Natural killer cell (primary cell): ENCODE measurements at regions not wholly inside any gene's neighbourhood (a gene's known extent, or its start where the extent isn't known, plus 50 kb on each side); places are given as distances from the start of the nearest gene placed in this dataset.

ENCODE experiments used
- ATAC-seq, 3 donors: fragments of 150-1000 bp in 2 of 3; fragments of 200-7000 bp in 1 of 3; cut with Tn5 transposase; 1 replicate in 1 of 3; 2 replicates in 2 of 3; pipeline ENCODE4 v1.10.0; 2021; ENCODE audit warnings: mild to moderate bottlenecking in 2 of 3, moderate library complexity in 2 of 3
- DNase-seq, 2 donors: peaks; one replicate each; pipeline versions ENCODE4 v3.0.0 to v3.0.0-alpha.2; 2013 to 2021; ENCODE audit warnings: mixed read lengths in 1 of 2
- H3K27ac ChIP-seq: one replicate; pipeline ENCODE4 v1.5.1; 2013; ENCODE audit warnings: mild to moderate bottlenecking, low read length
- H3K27me3 ChIP-seq: one replicate; pipeline ENCODE4 v1.6.1; 2013; ENCODE audit warnings: low read length; ENCODE audit not compliant: control insufficient read depth, insufficient read depth
- H3K36me3 ChIP-seq: one replicate; pipeline ENCODE4 v1.6.1; 2013; ENCODE audit warnings: low read length; ENCODE audit not compliant: control insufficient read depth, insufficient read depth
- H3K4me1 ChIP-seq: one replicate; pipeline ENCODE4 v1.6.1; 2013; ENCODE audit warnings: low read length; ENCODE audit not compliant: control insufficient read depth, insufficient read depth
- H3K4me3 ChIP-seq: one replicate; pipeline ENCODE4 v1.5.1; 2013; ENCODE audit warnings: low read length
- H3K9me3 ChIP-seq: one replicate; pipeline ENCODE4 v1.6.1; 2013; ENCODE audit warnings: low read length; ENCODE audit not compliant: control insufficient read depth, insufficient read depth
- H3K27ac Mint-ChIP-seq, 2 donors: one replicate each; pipeline ENCODE4 v1.8.0; 2022; ENCODE audit warnings: mild to moderate bottlenecking in 2 of 2, mixed read lengths in 2 of 2, moderate library complexity in 1 of 2
- H3K27me3 Mint-ChIP-seq, 2 donors: one replicate each; pipeline ENCODE4 v1.8.0; 2022; ENCODE audit warnings: low read depth in 2 of 2, mixed read lengths in 2 of 2
- H3K36me3 Mint-ChIP-seq: one replicate; pipeline ENCODE4 v1.8.0; 2022; ENCODE audit warnings: mixed read lengths
- H3K4me1 Mint-ChIP-seq, 2 donors: one replicate each; pipeline ENCODE4 v1.8.0; 2022; ENCODE audit warnings: mixed read lengths in 2 of 2
- H3K4me3 Mint-ChIP-seq: one replicate; pipeline ENCODE4 v1.8.0; 2022; ENCODE audit warnings: mild to moderate bottlenecking, moderate library complexity, mixed read lengths
- H3K9me3 Mint-ChIP-seq, 2 donors: one replicate each; pipeline ENCODE4 v1.8.0; 2022; ENCODE audit warnings: mixed read lengths in 2 of 2
- WGBS: methylation state at CpG from one replicate; pipeline ENCODE4 v1.1.7; 2013; ENCODE audit warnings: missing lambda C conversion rate; ENCODE audit not compliant: insufficient coverage; 5-methylcytosine and 5-hydroxymethylcytosine counted together
- intact Hi-C: fragments of 100-400 bp; cut with micrococcal nuclease; formaldehyde crosslinking; loops from one replicate; pipeline ENCODE4 v1.14.2; 2022
- TF ChIP-seq, protein P1 (sequence below): fragments of 200-600 bp; IDR thresholded peaks from one replicate; pipeline ENCODE4 v1.8.0; 2022; ENCODE audit warnings: antibody characterized with exemption

DNA sequence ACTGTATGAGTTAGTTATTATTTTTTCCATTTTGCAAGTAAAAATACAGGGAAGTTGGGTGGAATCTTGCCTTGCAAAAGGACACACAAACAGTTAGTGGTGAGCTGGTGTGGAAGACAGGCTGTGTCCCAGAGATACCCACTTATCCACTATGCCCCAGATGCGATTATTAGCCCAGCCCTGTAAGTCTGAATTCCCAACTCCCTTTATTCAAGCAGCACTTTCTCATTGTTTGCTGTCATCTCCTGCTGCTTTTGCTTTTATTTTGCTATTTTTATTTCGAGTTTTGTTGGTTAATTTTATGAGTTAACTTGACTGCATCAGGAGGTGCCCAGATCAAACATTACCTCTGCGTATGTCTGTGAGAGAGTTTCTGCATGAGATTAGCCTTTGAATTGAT lies 239.4 kb downstream of the DOK5 start:
- H3K9me3 ChIP-seq = no peaks in the 10 kb centered on the region
- H3K27ac Mint-ChIP-seq = no peak overlapping the region
- peaks cover 0 to 6% of the 10 kb centered on the region in 2 donors for H3K27me3 Mint-ChIP-seq
- WGBS = 81% methylated on average over 3 of the region's 3 CpGs
- intact Hi-C loops = no loop called here
- H3K4me1 ChIP-seq = no peaks in the 10 kb centered on the region
- DNase-seq (no peak), ATAC-seq (no peak)
- H3K9me3 Mint-ChIP-seq = peaks cover 2 to 5% of the 10 kb centered on the region in 2 donors
- H3K27me3 ChIP-seq = no peaks in the 10 kb centered on the region
- no peaks in the 10 kb centered on the region for H3K4me1 Mint-ChIP-seq
- no peak overlapping the region for H3K27ac ChIP-seq
- no peaks in the 10 kb centered on the region for H3K36me3 ChIP-seq
- H3K36me3 Mint-ChIP-seq = no peaks in the 10 kb centered on the region
- no peak overlapping the region for H3K4me3 ChIP-seq
- TF ChIP-seq, protein P1, sequence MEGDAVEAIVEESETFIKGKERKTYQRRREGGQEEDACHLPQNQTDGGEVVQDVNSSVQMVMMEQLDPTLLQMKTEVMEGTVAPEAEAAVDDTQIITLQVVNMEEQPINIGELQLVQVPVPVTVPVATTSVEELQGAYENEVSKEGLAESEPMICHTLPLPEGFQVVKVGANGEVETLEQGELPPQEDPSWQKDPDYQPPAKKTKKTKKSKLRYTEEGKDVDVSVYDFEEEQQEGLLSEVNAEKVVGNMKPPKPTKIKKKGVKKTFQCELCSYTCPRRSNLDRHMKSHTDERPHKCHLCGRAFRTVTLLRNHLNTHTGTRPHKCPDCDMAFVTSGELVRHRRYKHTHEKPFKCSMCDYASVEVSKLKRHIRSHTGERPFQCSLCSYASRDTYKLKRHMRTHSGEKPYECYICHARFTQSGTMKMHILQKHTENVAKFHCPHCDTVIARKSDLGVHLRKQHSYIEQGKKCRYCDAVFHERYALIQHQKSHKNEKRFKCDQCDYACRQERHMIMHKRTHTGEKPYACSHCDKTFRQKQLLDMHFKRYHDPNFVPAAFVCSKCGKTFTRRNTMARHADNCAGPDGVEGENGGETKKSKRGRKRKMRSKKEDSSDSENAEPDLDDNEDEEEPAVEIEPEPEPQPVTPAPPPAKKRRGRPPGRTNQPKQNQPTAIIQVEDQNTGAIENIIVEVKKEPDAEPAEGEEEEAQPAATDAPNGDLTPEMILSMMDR = no peak
- no peak overlapping the region for H3K4me3 Mint-ChIP-seq

DNA sequence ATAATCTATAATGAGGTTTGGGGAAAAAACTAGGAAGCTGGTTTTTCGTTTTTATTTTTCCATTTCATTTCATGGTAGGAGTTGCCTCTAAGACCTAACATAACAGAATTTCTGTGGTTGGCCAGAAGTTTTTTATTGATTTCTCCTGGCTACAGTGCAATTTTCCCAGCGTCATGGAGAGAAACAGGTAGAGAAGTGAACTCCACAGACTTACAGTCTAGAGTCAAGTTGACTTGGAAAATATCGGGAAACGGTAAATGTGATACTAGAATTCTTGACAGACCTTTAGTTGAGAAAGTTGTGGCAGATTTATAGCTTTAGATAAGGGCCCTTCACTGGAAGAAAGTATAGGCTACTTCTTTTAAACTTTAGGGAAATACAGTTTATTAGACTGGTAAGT lies 238.3 kb downstream of the DOK5 start:
- intact Hi-C loops = no loop called here
- Mint-ChIP-seq H3K4me3 (no peak overlapping the region), H3K27me3 (peaks cover 0 to 6% of the 10 kb centered on the region in 2 donors), H3K36me3 (no peaks in the 10 kb centered on the region), H3K4me1 (no peaks in the 10 kb centered on the region), H3K9me3 (peaks cover 2 to 5% of the 10 kb centered on the region in 2 donors), H3K27ac (no peak overlapping the region)
- ATAC-seq = no peak
- DNase-seq = no peak
- Histone ChIP-seq H3K4me1 (no peaks in the 10 kb centered on the region), H3K9me3 (no peaks in the 10 kb centered on the region), H3K36me3 (no peaks in the 10 kb centered on the region), H3K4me3 (no peak overlapping the region), H3K27ac (no peak overlapping the region), H3K27me3 (no peaks in the 10 kb centered on the region)
- WGBS = 85% methylated on average over 3 of the region's 4 CpGs
- TF ChIP-seq, protein P1 = no peak

DNA sequence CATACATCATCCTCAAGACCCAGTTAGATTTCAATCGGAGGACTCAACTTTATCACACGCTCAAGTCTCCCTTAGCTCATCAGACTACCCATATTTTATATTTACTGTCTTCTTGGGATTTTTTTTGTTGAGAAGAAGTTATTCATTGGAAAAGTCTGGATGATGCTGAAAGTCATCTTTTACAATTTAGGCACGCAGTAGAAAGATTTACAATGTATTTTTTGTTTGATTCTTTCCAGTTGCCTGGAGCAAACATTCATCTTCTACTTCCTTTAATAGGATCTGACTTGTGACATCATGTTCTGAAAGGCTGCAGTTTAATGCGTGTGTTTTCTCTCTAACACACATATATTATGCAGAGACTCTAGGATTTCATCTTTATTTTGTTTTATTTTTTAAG lies 235.7 kb downstream of the DOK5 start:
- H3K27ac Mint-ChIP-seq = no peak overlapping the region
- intact Hi-C loops = no loop called here

DNA sequence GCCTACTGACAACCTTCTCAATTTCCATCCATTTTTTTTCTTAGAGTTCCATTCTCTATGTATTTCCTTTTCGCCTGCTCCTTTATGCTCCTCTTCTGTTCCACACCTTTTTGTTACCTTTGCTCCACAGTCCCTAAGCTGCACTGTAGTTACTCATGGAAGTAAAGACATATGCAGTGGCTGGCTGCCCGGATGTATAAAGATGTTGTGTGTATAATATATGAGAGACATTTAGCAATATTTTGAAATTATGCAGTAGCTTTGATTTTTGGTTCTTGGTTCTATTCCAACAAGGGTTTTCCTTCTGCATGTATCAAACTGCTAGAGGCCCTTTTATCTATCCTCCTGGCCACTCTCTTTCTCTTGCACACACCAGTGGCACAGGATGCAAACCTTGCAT lies 234.9 kb downstream of the DOK5 start:
- Mint-ChIP-seq H3K27ac (no peak overlapping the region), H3K9me3 (peaks cover 0 to 3% of the 10 kb centered on the region in 2 donors), H3K4me3 (no peak overlapping the region), H3K27me3 (peaks cover 0 to 6% of the 10 kb centered on the region in 2 donors), H3K4me1 (no peaks in the 10 kb centered on the region), H3K36me3 (no peaks in the 10 kb centered on the region)
- no peak overlapping the region for H3K4me3 ChIP-seq
- no peaks in the 10 kb centered on the region for H3K27me3 ChIP-seq
- DNase-seq (no peak), ATAC-seq (no peak)
- WGBS = 77% methylated on average over 2 of the region's 2 CpGs
- TF ChIP-seq, protein P1 = no peak
- intact Hi-C loops = no loop called here
- no peaks in the 10 kb centered on the region for H3K9me3 ChIP-seq
- no peak overlapping the region for H3K27ac ChIP-seq
- H3K4me1 ChIP-seq = no peaks in the 10 kb centered on the region
- H3K36me3 ChIP-seq = no peaks in the 10 kb centered on the region

More for the DNA sequence above, 235.7 kb downstream of the DOK5 start:
- TF ChIP-seq, protein P1 = no peak
- peaks cover 0 to 6% of the 10 kb centered on the region in 2 donors for H3K27me3 Mint-ChIP-seq
- no peak for ATAC-seq
- Histone ChIP-seq H3K27ac (no peak overlapping the region), H3K36me3 (no peaks in the 10 kb centered on the region), H3K9me3 (no peaks in the 10 kb centered on the region), H3K4me3 (no peak overlapping the region), H3K4me1 (no peaks in the 10 kb centered on the region), H3K27me3 (no peaks in the 10 kb centered on the region)
- peaks cover 2 to 4% of the 10 kb centered on the region in 2 donors for H3K9me3 Mint-ChIP-seq
- H3K36me3 Mint-ChIP-seq = no peaks in the 10 kb centered on the region
- 95% methylated on average over 2 of the region's 4 CpGs for WGBS
- no peak overlapping the region for H3K4me3 Mint-ChIP-seq
- H3K4me1 Mint-ChIP-seq = no peaks in the 10 kb centered on the region
- DNase-seq = no peak
